ENCODE measurements at regions not wholly inside any gene's neighbourhood (a gene's known extent, or its start where the extent isn't known, plus 50 kb on each side); places are given as distances from the start of the nearest gene placed in this dataset.
"Not testable (repeated sequence)": the region's sequence is repeated elsewhere in the genome, so short reads cannot be mapped to it uniquely, and the experiment has no call there.

- no peaks in the 10 kb centered on the region for H3K36me3 ChIP-seq (ENCODE audit: control insufficient read depth, insufficient read depth, low read length)
- no peak for TF ChIP-seq CTCF (IDR thresholded peaks at IDR 0.05; ENCODE audit: insufficient read depth, low read length, poor library complexity, severe bottlenecking)
- no peaks in the 10 kb centered on the region for H3K27me3 ChIP-seq (replicated peaks; ENCODE audit: control insufficient read depth, insufficient read depth, low read length)
- no peak overlapping the region for H3K4me3 ChIP-seq (replicated peaks; ENCODE audit: low read depth, low read length)
- DNase-seq (ENCODE audit: extremely low read depth, insufficient read length), result no peak
Measured at GRCh38 chr4:114132199-114132598, 152.8 kb upstream of the ARSJ start.

GRCh38 chr4:114132830-114133229 lies 153.4 kb upstream of the ARSJ start:
- peak; percentile 40 for TF ChIP-seq CTCF (IDR thresholded peaks at IDR 0.05; ENCODE audit: insufficient read depth, low read length, poor library complexity, severe bottlenecking)
- Histone ChIP-seq H3K27me3 (replicated peaks; ENCODE audit: control insufficient read depth, insufficient read depth, low read length) (no peaks in the 10 kb centered on the region), H3K36me3 (ENCODE audit: control insufficient read depth, insufficient read depth, low read length) (no peaks in the 10 kb centered on the region), H3K4me3 (replicated peaks; ENCODE audit: low read depth, low read length) (no peak overlapping the region)
- DNase-seq (ENCODE audit: extremely low read depth, insufficient read length), result no peak

GRCh38 chr4:114136069-114136468 lies 156.6 kb upstream of the ARSJ start:
- no peak for TF ChIP-seq CTCF (IDR thresholded peaks at IDR 0.05; ENCODE audit: insufficient read depth, low read length, poor library complexity, severe bottlenecking)
- Histone ChIP-seq H3K36me3 (ENCODE audit: control insufficient read depth, insufficient read depth, low read length) (no peaks in the 10 kb centered on the region), H3K4me3 (replicated peaks; ENCODE audit: low read depth, low read length) (no peak overlapping the region), H3K27me3 (replicated peaks; ENCODE audit: control insufficient read depth, insufficient read depth, low read length) (no peaks in the 10 kb centered on the region)
- DNase-seq (ENCODE audit: extremely low read depth, insufficient read length), result no peak

- no peaks in the 10 kb centered on the region for H3K27me3 ChIP-seq (replicated peaks; ENCODE audit: control insufficient read depth, insufficient read depth, low read length)
- no peaks in the 10 kb centered on the region for H3K36me3 ChIP-seq (ENCODE audit: control insufficient read depth, insufficient read depth, low read length)
- H3K4me3 ChIP-seq (replicated peaks; ENCODE audit: low read depth, low read length), result no peak overlapping the region
- no peak for DNase-seq (ENCODE audit: extremely low read depth, insufficient read length)
- no peak for TF ChIP-seq CTCF (IDR thresholded peaks at IDR 0.05; ENCODE audit: insufficient read depth, low read length, poor library complexity, severe bottlenecking)
Measured at GRCh38 chr4:114137984-114138383, 158.5 kb upstream of the ARSJ start.

- DNase-seq (ENCODE audit: extremely low read depth, insufficient read length), result no peak
- peak overlapping the region; percentile 44 for H3K4me3 ChIP-seq (replicated peaks; ENCODE audit: low read depth, low read length)
- TF ChIP-seq CTCF (IDR thresholded peaks at IDR 0.05; ENCODE audit: insufficient read depth, low read length, poor library complexity, severe bottlenecking), result no peak
- H3K36me3 ChIP-seq (ENCODE audit: control insufficient read depth, insufficient read depth, low read length), result no peaks in the 10 kb centered on the region
- H3K27me3 ChIP-seq (replicated peaks; ENCODE audit: control insufficient read depth, insufficient read depth, low read length), result no peaks in the 10 kb centered on the region
Measured at GRCh38 chr4:114146947-114147618, 167.6 kb upstream of the ARSJ start.

- DNase-seq (ENCODE audit: extremely low read depth, insufficient read length); H3K27me3 ChIP-seq (replicated peaks; ENCODE audit: control insufficient read depth, insufficient read depth, low read length); H3K36me3 ChIP-seq (ENCODE audit: control insufficient read depth, insufficient read depth, low read length): not testable (repeated sequence)
- H3K4me3 ChIP-seq (replicated peaks; ENCODE audit: low read depth, low read length), result peak overlapping the region; percentile 44
Measured at GRCh38 chr4:114147619-114148208, 168.3 kb upstream of the ARSJ start.

- H3K36me3 ChIP-seq (ENCODE audit: control insufficient read depth, insufficient read depth, low read length); DNase-seq (ENCODE audit: extremely low read depth, insufficient read length); H3K4me3 ChIP-seq (replicated peaks; ENCODE audit: low read depth, low read length); H3K27me3 ChIP-seq (replicated peaks; ENCODE audit: control insufficient read depth, insufficient read depth, low read length): not testable (repeated sequence)
Measured at GRCh38 chr4:114148372-114149070, 169.1 kb upstream of the ARSJ start.
